ENCODE measurements at regions not wholly inside any gene's neighbourhood (a gene's known extent, or its start where the extent isn't known, plus 50 kb on each side); places are given as distances from the start of the nearest gene placed in this dataset.

DNA sequence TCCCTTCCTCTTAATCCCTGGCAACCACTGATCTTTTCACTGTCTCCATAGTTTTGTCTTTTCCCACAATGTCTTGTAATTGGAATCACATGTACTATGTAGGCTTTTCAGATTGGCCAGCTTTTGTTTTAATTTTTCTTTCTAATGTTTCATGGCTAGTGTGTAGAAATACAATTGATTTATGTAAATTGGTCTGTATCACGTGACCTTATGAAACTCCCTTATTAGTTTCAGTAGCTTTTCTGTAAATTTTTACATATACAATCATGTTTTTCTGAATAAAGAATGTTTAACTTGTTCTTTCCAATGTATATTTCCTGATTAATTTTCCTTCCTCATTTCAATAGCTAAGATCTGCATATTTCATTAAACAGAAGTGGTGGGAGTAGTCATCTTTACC is 319.3 kb downstream of the MDFIC start:
- H3K9me3 Mint-ChIP-seq, result peaks cover 3 to 24% (median 8%) of the 10 kb centered on the region in 7 donors
- ATAC-seq (ENCODE audit: low read depth in 2 of 2), result no peak
- peaks cover 7 to 11% (median 8%) of the 10 kb centered on the region in 3 donors for H3K27me3 Mint-ChIP-seq
- H3K36me3 Mint-ChIP-seq, result peaks cover 4 to 7% of the 10 kb centered on the region in 2 donors
- no peaks in the 10 kb centered on the region for H3K4me1 Mint-ChIP-seq
- H3K27ac Mint-ChIP-seq, result no peak overlapping the region
- DNase-seq, result no peak
- H3K4me3 Mint-ChIP-seq, result no peak overlapping the region

DNA sequence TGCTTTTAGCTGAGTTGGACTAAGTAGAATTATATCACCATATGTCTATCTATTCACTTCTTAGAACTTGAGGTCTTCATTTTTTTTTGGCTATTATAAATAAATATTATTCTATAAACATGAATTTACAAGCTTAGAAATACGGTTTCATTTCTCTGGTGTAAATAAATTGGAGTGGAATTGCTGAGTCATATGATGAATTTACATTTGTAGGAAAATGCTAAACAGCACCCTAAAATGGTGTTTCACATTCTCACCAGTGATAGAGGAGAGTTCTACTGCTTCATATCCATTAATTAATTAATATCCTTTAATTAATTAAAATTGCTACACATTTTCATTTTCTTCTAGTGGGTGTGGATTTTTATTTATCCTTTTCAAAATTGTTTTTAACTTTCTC is 318.3 kb downstream of the MDFIC start:
- DNase-seq (no peak), ATAC-seq (ENCODE audit: low read depth in 2 of 2) (no peak)
- Mint-ChIP-seq H3K36me3 (peaks cover 4 to 7% of the 10 kb centered on the region in 2 donors), H3K27me3 (peaks cover 7 to 8% (median 7%) of the 10 kb centered on the region in 3 donors), H3K9me3 (peaks cover 3 to 21% (median 7%) of the 10 kb centered on the region in 7 donors), H3K4me3 (no peak overlapping the region), H3K27ac (no peak overlapping the region), H3K4me1 (no peaks in the 10 kb centered on the region)

DNA sequence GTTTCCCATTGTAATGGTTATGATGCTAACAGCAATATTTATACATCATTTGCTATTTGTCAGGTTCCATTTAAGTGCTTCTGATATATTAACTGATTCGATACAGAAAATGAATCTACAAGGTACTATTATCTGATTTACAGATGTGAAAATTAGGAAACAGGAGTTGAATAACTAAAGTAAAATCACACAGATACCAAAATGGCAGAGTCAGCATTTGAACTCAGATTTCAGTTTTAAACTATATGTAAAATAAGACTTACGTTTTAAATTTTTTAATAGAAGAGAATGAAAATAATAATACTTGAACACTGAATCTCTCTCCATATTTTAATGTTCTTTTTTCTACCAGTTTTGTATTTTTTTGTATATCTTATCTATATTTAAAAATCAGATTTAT is 313.2 kb downstream of the MDFIC start:
- Mint-ChIP-seq H3K4me1 (no peaks in the 10 kb centered on the region), H3K27me3 (peaks cover 0 to 13% (median 9%) of the 10 kb centered on the region in 3 donors), H3K36me3 (no peaks in the 10 kb centered on the region), H3K9me3 (peaks cover 0 to 14% (median 2%) of the 10 kb centered on the region in 7 donors), H3K4me3 (no peak overlapping the region), H3K27ac (no peak overlapping the region)
- DNase-seq (no peak), ATAC-seq (ENCODE audit: low read depth in 2 of 2) (no peak)

DNA sequence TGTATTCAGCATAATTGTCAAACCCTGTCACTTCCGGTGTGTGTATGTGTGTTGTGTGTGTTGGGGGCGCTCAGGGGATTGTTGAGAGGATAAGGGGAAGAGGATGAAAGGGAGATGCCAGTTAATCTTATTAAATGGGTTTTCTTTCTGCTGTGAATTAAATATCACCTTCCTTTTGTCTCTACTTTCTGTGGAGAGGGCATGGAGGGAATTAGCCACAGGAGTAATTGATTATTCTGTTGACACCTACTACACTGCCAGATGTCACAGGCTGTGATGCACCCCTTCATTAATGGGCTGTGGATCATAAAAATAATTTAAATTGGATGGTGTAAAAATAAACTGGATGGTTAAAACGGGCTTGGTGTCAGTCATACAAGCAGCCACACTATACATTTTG is 311.9 kb downstream of the MDFIC start:
- H3K27ac Mint-ChIP-seq, result peak overlapping the region in 1 of 6 donors; percentile 36
- DNase-seq (no peak), ATAC-seq (ENCODE audit: low read depth in 2 of 2) (no peak)
- H3K27me3 Mint-ChIP-seq, result peaks cover 0 to 13% (median 9%) of the 10 kb centered on the region in 3 donors
- no peaks in the 10 kb centered on the region for H3K36me3 Mint-ChIP-seq
- H3K4me1 Mint-ChIP-seq, result no peaks in the 10 kb centered on the region
- no peak overlapping the region for H3K4me3 Mint-ChIP-seq
- H3K9me3 Mint-ChIP-seq, result peaks cover 0 to 14% (median 2%) of the 10 kb centered on the region in 7 donors

DNA sequence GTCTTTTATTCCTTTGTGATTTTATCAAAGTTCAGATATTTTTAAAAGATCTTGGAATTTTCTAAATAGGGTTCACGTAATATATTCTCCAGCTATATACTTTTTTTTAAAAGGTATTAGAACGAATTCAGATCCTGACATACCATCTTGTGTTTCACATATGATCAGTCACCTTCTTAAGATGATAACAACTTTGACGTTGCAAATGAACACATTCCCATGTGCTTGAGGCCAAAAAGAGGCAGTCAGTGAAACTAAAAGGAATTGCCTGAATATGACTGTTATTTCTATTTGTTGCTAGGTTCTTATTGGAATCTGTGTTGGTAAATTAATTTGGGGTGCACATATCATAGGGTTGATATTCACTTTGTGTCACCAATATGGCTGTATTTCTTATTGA is 310.1 kb downstream of the MDFIC start:
- Mint-ChIP-seq H3K36me3 (no peaks in the 10 kb centered on the region), H3K4me3 (no peak overlapping the region), H3K9me3 (peaks cover 0 to 14% (median 2%) of the 10 kb centered on the region in 7 donors), H3K4me1 (no peaks in the 10 kb centered on the region), H3K27me3 (peaks cover 0 to 13% (median 9%) of the 10 kb centered on the region in 3 donors), H3K27ac (no peak overlapping the region)
- DNase-seq (no peak), ATAC-seq (ENCODE audit: low read depth in 2 of 2) (no peak)

DNA sequence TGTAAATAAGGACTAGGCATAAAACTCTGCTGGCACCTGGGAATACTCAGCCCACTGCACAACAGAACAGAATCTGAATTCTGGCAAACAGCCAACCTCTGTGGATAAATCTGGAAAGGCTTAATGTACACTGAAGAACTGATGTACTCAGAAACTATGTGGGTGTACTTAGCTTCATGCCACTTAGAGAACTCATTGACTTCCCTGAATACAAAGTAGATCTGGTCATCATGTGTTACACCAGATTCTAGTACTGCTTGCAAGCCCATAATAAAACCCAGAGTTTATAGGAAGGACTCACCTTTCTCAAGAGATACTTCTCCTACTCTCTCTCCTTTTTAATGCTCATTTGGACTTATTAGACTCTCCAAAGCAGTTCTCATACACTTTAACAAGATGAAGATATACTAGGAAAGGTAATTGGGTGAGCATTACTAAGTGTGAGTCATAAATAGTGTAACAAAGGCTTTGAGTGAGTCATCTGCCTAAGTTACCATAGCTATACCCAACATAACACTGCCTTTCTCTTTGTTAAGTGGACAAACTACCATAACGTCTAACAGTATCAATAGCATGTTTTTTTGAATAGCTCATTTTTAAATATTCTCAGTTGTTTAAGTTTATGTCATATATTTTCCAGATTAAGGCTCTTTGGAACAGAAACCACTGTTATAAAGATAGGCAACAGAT is 309.1 kb downstream of the MDFIC start:
- Mint-ChIP-seq H3K27ac (no peak overlapping the region), H3K36me3 (no peaks in the 10 kb centered on the region), H3K4me3 (no peak overlapping the region), H3K9me3 (peaks cover 0 to 14% (median 2%) of the 10 kb centered on the region in 7 donors), H3K4me1 (no peaks in the 10 kb centered on the region), H3K27me3 (peaks cover 0 to 15% (median 13%) of the 10 kb centered on the region in 3 donors)
- DNase-seq, result no peak
- no peak for ATAC-seq (ENCODE audit: low read depth in 2 of 2)

DNA sequence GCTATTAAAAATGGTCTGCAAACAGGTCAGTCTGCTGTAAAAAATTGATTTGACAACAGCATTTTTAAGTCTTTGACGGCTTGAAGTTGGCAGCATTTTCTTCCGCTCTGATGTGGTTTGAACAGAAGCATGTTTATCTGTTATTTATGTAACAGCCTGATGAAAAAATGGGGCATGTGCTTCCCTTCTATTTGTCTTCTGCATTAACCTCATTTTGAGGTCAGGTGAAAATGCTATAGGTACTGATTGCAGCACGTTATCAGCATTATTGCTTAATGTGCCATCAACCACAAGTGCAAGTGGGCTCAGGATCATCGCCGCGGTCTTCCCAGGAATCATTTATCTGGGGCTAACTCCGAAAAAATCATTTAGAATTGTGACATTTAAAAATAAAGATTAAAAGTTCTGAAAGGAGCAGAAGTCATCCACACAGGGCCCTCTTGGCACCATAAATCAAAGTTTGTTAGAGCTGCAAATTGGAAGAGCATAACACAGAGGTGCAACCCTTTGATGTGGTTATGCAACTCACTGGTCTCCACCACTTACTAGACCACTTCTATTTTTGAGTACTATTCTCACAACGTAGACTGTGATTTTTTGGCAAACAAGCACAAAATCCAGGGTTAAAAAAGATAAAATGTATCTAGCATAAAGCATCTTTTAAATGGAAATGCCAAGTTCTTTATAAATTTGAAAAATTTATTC is 307.7 kb downstream of the MDFIC start:
- no peak for DNase-seq
- H3K27me3 Mint-ChIP-seq, result peaks cover 14 to 26% (median 21%) of the 10 kb centered on the region in 3 donors
- H3K9me3 Mint-ChIP-seq, result peaks cover 0 to under 1% (median 0%) of the 10 kb centered on the region in 7 donors
- H3K36me3 Mint-ChIP-seq, result no peaks in the 10 kb centered on the region
- H3K27ac Mint-ChIP-seq, result no peak overlapping the region
- no peak for ATAC-seq (ENCODE audit: low read depth in 2 of 2)
- no peak overlapping the region for H3K4me3 Mint-ChIP-seq
- H3K4me1 Mint-ChIP-seq, result no peaks in the 10 kb centered on the region

DNA sequence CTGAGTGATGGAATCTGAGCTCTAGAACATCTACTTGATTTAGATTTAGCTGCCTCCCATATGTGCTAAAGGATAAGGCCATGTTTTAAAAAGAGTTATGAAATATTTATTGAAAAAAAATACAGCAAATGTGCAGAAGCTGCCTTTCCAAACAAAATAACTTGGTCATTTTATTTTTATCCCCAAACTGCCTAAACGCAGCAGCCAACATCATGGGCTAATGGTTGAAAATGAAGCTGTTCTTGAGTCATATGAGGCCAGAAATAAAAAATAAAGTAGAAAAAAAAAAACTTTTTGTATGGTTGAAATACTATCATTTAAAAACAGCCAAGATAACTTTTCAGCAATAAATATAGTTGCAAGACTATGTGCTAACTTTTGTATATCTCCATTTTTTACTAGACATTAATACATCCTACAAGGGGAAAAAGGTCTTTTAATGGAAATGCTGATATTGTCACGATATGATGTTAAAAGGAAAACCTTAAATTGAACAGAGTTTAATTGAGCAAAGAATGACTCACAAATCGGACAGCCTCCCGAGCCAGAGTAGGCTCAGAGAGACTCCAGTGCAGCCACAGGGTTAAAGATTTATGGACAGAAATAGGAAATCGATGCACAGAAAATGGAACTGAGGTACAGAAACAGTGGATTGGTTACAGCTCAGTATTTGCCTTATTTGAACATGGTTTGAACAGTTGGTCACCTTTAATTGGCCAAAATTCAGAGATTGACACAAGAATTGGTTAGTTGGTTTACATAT is 305.8 kb downstream of the MDFIC start:
- Mint-ChIP-seq H3K27me3 (peaks cover 14 to 27% (median 14%) of the 10 kb centered on the region in 3 donors), H3K4me1 (no peaks in the 10 kb centered on the region), H3K27ac (no peak overlapping the region), H3K36me3 (no peaks in the 10 kb centered on the region), H3K9me3 (no peaks in the 10 kb centered on the region), H3K4me3 (no peak overlapping the region)
- DNase-seq (no peak), ATAC-seq (ENCODE audit: low read depth in 2 of 2) (no peak)

DNA sequence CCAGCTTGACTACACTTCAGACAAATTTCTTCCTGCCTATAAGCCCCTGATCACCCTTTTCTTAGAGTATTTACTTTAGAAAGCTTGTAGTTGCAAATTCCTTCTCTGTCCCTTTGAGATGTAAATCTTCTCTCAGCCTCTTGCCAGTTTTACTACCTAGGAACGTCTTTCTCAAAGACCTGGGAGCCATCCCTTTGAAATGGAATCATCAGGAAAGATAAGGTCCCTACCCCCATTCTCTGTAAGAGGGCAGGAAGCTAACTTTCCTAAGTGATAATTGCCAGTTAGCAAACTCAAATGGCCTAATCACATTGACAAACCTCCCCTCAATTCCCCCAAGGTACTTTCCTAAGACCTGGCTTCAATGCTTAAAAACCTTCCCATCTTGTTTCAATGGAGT is 304.5 kb downstream of the MDFIC start:
- no peaks in the 10 kb centered on the region for H3K36me3 Mint-ChIP-seq
- H3K4me1 Mint-ChIP-seq, result no peaks in the 10 kb centered on the region
- ATAC-seq (ENCODE audit: low read depth in 2 of 2) (no peak), DNase-seq (no peak)
- H3K4me3 Mint-ChIP-seq, result no peak overlapping the region
- H3K27ac Mint-ChIP-seq, result no peak overlapping the region
- H3K9me3 Mint-ChIP-seq, result no peaks in the 10 kb centered on the region
- H3K27me3 Mint-ChIP-seq, result peaks cover 9 to 27% (median 14%) of the 10 kb centered on the region in 3 donors

DNA sequence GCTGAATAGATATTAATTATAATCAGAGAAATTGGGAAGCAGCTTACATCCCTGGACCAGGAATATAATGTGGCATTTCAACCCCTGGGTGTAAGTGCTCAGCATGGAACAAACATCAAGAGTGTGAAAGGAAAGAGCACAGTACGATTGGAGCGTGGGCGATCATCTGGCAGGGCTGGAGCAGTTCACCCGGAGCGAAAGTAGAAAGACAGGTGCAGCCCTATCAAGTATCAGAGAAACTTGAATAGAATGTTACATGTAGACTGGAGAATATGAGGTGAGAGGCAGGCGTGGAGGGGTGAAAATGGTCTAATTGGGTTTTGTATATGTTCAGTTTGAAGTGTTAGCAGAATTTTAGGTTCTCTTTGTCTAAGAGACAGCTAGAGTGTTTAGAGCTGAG is 303.0 kb downstream of the MDFIC start:
- H3K36me3 Mint-ChIP-seq, result no peaks in the 10 kb centered on the region
- H3K9me3 Mint-ChIP-seq, result no peaks in the 10 kb centered on the region
- peaks cover 9 to 22% (median 14%) of the 10 kb centered on the region in 3 donors for H3K27me3 Mint-ChIP-seq
- H3K4me3 Mint-ChIP-seq, result no peak overlapping the region
- DNase-seq (no peak), ATAC-seq (ENCODE audit: low read depth in 2 of 2) (no peak)
- H3K27ac Mint-ChIP-seq, result no peak overlapping the region
- H3K4me1 Mint-ChIP-seq, result no peaks in the 10 kb centered on the region

DNA sequence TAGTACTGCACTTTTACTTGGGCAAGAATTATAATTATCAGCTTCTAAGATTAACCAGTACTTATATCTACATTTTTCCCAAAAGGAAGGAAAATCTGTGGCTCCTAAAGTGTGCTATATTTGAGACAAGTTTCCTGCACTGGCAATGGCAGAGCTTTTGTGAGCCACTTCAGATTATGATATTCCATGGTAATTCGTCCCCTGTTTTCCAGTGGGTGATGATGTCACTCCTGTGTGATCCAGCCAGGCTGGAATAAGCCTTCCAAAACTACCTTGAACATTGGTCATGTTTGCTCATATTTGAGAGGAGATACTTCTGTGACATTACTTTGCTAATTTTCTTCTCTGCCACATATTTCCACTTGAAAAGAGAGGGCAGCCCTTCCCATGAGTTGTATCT is 302.1 kb downstream of the MDFIC start:
- Mint-ChIP-seq H3K4me1 (no peaks in the 10 kb centered on the region), H3K36me3 (no peaks in the 10 kb centered on the region), H3K27ac (no peak overlapping the region), H3K27me3 (peaks cover 9 to 22% (median 14%) of the 10 kb centered on the region in 3 donors), H3K4me3 (no peak overlapping the region), H3K9me3 (no peaks in the 10 kb centered on the region)
- ATAC-seq (ENCODE audit: low read depth in 2 of 2) (no peak), DNase-seq (no peak)

DNA sequence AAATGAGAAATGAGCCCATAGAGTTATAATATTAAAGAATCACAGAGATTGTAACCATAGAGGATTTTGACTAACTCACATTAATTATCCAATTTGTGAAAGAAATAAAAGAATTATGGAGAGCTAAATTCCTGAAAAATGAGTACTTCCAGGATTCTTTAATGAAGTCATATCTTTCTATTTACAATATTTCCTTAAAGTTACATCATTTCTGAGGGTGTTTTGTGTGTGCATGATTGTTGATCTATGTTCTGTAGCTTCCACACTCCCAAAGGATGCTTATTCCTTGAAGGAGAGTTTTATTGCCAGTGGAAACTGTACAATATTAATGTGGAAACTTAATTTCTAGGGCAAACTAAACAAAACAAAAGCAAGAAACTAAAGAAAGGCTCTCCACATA is 299.6 kb downstream of the MDFIC start:
- Mint-ChIP-seq H3K9me3 (no peaks in the 10 kb centered on the region), H3K4me1 (no peaks in the 10 kb centered on the region), H3K4me3 (no peak overlapping the region)

DNA sequence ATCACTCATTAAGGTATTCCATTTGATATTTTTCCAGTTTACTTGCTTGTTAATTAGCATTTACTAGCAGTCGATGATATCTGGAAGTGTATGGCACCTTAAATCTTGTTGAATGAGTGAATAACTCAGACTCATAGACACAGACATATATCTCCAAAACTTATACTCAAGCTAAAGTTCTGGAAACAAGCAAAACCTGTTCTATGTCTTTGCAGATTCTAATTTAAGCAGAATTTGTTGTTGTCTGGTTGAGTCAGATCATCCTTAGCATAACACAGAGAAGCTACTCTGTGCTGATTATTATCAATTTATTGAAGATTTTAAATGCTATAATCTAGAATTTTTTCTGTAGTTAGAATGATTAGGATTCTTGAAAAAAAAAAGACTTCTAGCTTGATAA is 296.2 kb downstream of the MDFIC start:
- no peak overlapping the region for H3K4me3 Mint-ChIP-seq
- peaks cover 0 to 4% (median 1%) of the 10 kb centered on the region in 3 donors for H3K27me3 Mint-ChIP-seq
- no peaks in the 10 kb centered on the region for H3K36me3 Mint-ChIP-seq
- H3K4me1 Mint-ChIP-seq, result no peaks in the 10 kb centered on the region
- no peak overlapping the region for H3K27ac Mint-ChIP-seq
- ATAC-seq (ENCODE audit: low read depth in 2 of 2) (no peak), DNase-seq (no peak)
- peaks cover 0 to 2% (median 0%) of the 10 kb centered on the region in 7 donors for H3K9me3 Mint-ChIP-seq

More for the DNA sequence above, 299.6 kb downstream of the MDFIC start:
- peaks cover 9 to 19% (median 14%) of the 10 kb centered on the region in 3 donors for H3K27me3 Mint-ChIP-seq
- ATAC-seq (ENCODE audit: low read depth in 2 of 2), result no peak
- H3K36me3 Mint-ChIP-seq, result no peaks in the 10 kb centered on the region
- no peak overlapping the region for H3K27ac Mint-ChIP-seq
- DNase-seq, result no peak
